MM.1S (cell line): ENCODE measurements at regions not wholly inside any gene's neighbourhood (a gene's known extent, or its start where the extent isn't known, plus 50 kb on each side); places are given as distances from the start of the nearest gene placed in this dataset.
"Not testable (repeated sequence)": the region's sequence is repeated elsewhere in the genome, so short reads cannot be mapped to it uniquely, and the experiment has no call there.

Experiments
- EZH2phosphoT487 ChIP-seq: fragments of 300-600 bp; sonication (generic); IDR thresholded peaks from 2 replicates; pipeline ENCODE4 v1.6.1; 2018; ENCODE audit warnings: antibody characterized with exemption, low read length
- TF ChIP-seq, protein P1 (sequence below): fragments of 300-600 bp; sonication (generic); IDR thresholded peaks from 2 replicates; pipeline ENCODE4 v1.5.1; 2016; ENCODE audit warnings: antibody characterized with exemption, low read length, mixed read lengths

DNA sequence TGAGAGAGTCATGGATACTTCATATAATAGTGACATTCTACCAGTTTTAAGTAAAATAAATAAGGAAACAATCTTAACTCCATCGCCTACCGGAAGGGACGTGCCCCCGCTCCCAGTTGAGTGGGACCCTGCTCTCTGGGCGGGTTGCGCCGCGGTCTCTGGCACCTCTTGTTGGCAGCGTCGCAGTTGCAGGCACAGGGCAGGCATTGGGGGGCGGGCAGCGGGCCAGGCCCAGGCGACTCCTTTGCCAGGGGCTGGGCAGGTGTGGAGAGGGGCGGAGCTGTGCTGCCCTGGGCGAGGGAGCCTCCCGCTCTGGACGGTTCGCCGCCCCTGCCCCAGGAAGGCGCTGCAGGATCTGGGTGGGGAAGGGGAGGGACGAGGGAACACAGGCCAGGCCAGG, 1500.6 kb downstream of the FOXD4L5 start:
- not testable (repeated sequence) for TF ChIP-seq EZH2phosphoT487
- TF ChIP-seq, protein P1, sequence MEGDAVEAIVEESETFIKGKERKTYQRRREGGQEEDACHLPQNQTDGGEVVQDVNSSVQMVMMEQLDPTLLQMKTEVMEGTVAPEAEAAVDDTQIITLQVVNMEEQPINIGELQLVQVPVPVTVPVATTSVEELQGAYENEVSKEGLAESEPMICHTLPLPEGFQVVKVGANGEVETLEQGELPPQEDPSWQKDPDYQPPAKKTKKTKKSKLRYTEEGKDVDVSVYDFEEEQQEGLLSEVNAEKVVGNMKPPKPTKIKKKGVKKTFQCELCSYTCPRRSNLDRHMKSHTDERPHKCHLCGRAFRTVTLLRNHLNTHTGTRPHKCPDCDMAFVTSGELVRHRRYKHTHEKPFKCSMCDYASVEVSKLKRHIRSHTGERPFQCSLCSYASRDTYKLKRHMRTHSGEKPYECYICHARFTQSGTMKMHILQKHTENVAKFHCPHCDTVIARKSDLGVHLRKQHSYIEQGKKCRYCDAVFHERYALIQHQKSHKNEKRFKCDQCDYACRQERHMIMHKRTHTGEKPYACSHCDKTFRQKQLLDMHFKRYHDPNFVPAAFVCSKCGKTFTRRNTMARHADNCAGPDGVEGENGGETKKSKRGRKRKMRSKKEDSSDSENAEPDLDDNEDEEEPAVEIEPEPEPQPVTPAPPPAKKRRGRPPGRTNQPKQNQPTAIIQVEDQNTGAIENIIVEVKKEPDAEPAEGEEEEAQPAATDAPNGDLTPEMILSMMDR: not testable (repeated sequence)
